IPS-NIHi11 (cell line): ENCODE measurements at regions not wholly inside any gene's neighbourhood (a gene's known extent, or its start where the extent isn't known, plus 50 kb on each side); places are given as distances from the start of the nearest gene placed in this dataset.

ENCODE experiments used
- DNase-seq: peaks from one replicate; pipeline ENCODE4 v3.0.0; 2012; ENCODE audit warnings: mixed read lengths, low spot score

GRCh38 chr4:107248571-107248970 is 212.5 kb upstream of the DKK2 start:
- DNase-seq = no peak

GRCh38 chr4:107247738-107248137 is 211.6 kb upstream of the DKK2 start:
- no peak for DNase-seq

- DNase-seq = no peak
These were observed 210.6 kb upstream of the DKK2 start for GRCh38 chr4:107246761-107247160.

- no peak for DNase-seq
These were observed 207.1 kb upstream of the DKK2 start for GRCh38 chr4:107243141-107243781.

GRCh38 chr4:107220976-107221375 is 184.9 kb upstream of the DKK2 start:
- DNase-seq = no peak

GRCh38 chr4:107219681-107220080 is 183.6 kb upstream of the DKK2 start:
- no peak for DNase-seq

GRCh38 chr4:107216379-107216778 is 180.3 kb upstream of the DKK2 start:
- DNase-seq = no peak

GRCh38 chr4:107215222-107215621 is 179.1 kb upstream of the DKK2 start:
- DNase-seq = no peak

GRCh38 chr4:107213880-107214279 is 177.8 kb upstream of the DKK2 start:
- no peak for DNase-seq

GRCh38 chr4:107213410-107213809 is 177.3 kb upstream of the DKK2 start:
- DNase-seq = no peak

GRCh38 chr4:107212565-107212964 is 176.5 kb upstream of the DKK2 start:
- DNase-seq = no peak

GRCh38 chr4:107210450-107211239 is 174.5 kb upstream of the DKK2 start:
- no peak for DNase-seq

GRCh38 chr4:107203733-107204132 is 167.6 kb upstream of the DKK2 start:
- no peak for DNase-seq

- no peak for DNase-seq
These were observed 166.6 kb upstream of the DKK2 start for GRCh38 chr4:107202744-107203143.

- no peak for DNase-seq
These were observed 161.0 kb upstream of the DKK2 start for GRCh38 chr4:107197121-107197520.

GRCh38 chr4:107196312-107196711 is 160.2 kb upstream of the DKK2 start:
- no peak for DNase-seq

GRCh38 chr4:107194005-107194404 is 157.9 kb upstream of the DKK2 start:
- no peak for DNase-seq

- no peak for DNase-seq
These were observed 156.5 kb upstream of the DKK2 start for GRCh38 chr4:107192601-107193000.

GRCh38 chr4:107187091-107187490 is 151.0 kb upstream of the DKK2 start:
- DNase-seq = no peak

GRCh38 chr4:107183155-107183774 is 147.2 kb upstream of the DKK2 start:
- peak; percentile 52 for DNase-seq

GRCh38 chr4:107182347-107182746 is 146.2 kb upstream of the DKK2 start:
- DNase-seq = no peak

- no peak for DNase-seq
These were observed 130.8 kb upstream of the DKK2 start for GRCh38 chr4:107166873-107167450.

- no peak for DNase-seq
These were observed 130.1 kb upstream of the DKK2 start for GRCh38 chr4:107166181-107166580.
